Upper lobe of left lung (tissue), 6 donors: ENCODE measurements at regions not wholly inside any gene's neighbourhood (a gene's known extent, or its start where the extent isn't known, plus 50 kb on each side); places are given as distances from the start of the nearest gene placed in this dataset.

Experiments used
- ATAC-seq, 2 donors: fragments of 200-7000 bp; cut with Tn5 transposase; one replicate each; pipeline ENCODE4 v1.9.1; 2022; ENCODE audit warnings: mild to moderate bottlenecking in 2 of 2, moderate library complexity in 2 of 2; ENCODE audit not compliant: low FRiP score in 2 of 2
- DNase-seq, 2 donors: peaks; one replicate each; pipeline ENCODE4 v3.0.0-alpha.2; 2019 to 2020
- H3K27ac ChIP-seq, 4 donors: fragments of 200-600 bp; sonication (generic); one replicate each; pipeline ENCODE4 v1.5.1; 2016 to 2019
- H3K27me3 ChIP-seq, 4 donors: fragments of 200-600 bp; sonication (generic); one replicate each; pipeline ENCODE4 v1.5.1; 2017 to 2019
- H3K36me3 ChIP-seq, 4 donors: fragments of 200-600 bp; sonication (generic); one replicate each; pipeline ENCODE4 v1.5.1; 2016 to 2019
- H3K4me1 ChIP-seq, 4 donors: fragments of 200-600 bp; sonication (generic); one replicate each; pipeline ENCODE4 v1.5.1; 2018 to 2019
- H3K4me3 ChIP-seq, 4 donors: fragments of 200-600 bp; sonication (generic); one replicate each; pipeline ENCODE4 v1.5.1; 2017 to 2019; ENCODE audit warnings: mild to moderate bottlenecking in 2 of 4, moderate library complexity in 1 of 4
- H3K9me3 ChIP-seq, 4 donors: fragments of 200-600 bp; sonication (generic); one replicate each; pipeline ENCODE4 v1.5.1; 2018 to 2019
- EP300 ChIP-seq, 4 donors: sonication (generic); formaldehyde crosslinking; IDR thresholded peaks; one replicate each; pipeline ENCODE4 v1.5.1; 2017; ENCODE audit warnings: antibody characterized with exemption in 4 of 4, control low read depth in 2 of 4
- POLR2A ChIP-seq, 4 donors: fragments of 450-650 bp; IDR thresholded peaks; one replicate each; pipeline ENCODE4 v1.5.1; 2016 to 2017; ENCODE audit warnings: antibody characterized with exemption in 4 of 4, mild to moderate bottlenecking in 2 of 4
- POLR2AphosphoS5 ChIP-seq, 2 donors: sonication (generic); formaldehyde crosslinking; IDR thresholded peaks; one replicate each; pipeline ENCODE4 v1.5.1; 2017; ENCODE audit warnings: antibody characterized with exemption in 2 of 2
- WGBS, 2 donors: methylation state at CpG; one replicate each; pipeline ENCODE4 v1.1.5; 2017 to 2018; 5-methylcytosine and 5-hydroxymethylcytosine counted together
- TF ChIP-seq, protein P1 (sequence below), 6 experiments: fragments of 450-650 bp in 4 of 6; fragments of 200-600 bp in 2 of 6; sonication (generic) in 2 of 6; IDR thresholded peaks; one replicate each; pipeline ENCODE4 v1.5.1; 2016 to 2019; ENCODE audit warnings: antibody characterized with exemption in 6 of 6
- donor health status: DM: no; HTN: no; CAD: no; lungs with moderate emphysema.
- donor health status: DM: no; HTN: yes; CAD: no; lungs with severe emphysema.

- TF ChIP-seq POLR2A (IDR thresholded peaks at IDR 0.05) (no peak), POLR2AphosphoS5 (IDR thresholded peaks at IDR 0.05) (no peak), EP300 (IDR thresholded peaks at IDR 0.05) (no peak)
- TF ChIP-seq, protein P1, sequence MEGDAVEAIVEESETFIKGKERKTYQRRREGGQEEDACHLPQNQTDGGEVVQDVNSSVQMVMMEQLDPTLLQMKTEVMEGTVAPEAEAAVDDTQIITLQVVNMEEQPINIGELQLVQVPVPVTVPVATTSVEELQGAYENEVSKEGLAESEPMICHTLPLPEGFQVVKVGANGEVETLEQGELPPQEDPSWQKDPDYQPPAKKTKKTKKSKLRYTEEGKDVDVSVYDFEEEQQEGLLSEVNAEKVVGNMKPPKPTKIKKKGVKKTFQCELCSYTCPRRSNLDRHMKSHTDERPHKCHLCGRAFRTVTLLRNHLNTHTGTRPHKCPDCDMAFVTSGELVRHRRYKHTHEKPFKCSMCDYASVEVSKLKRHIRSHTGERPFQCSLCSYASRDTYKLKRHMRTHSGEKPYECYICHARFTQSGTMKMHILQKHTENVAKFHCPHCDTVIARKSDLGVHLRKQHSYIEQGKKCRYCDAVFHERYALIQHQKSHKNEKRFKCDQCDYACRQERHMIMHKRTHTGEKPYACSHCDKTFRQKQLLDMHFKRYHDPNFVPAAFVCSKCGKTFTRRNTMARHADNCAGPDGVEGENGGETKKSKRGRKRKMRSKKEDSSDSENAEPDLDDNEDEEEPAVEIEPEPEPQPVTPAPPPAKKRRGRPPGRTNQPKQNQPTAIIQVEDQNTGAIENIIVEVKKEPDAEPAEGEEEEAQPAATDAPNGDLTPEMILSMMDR (IDR thresholded peaks at IDR 0.05): no peak
- no peak overlapping the region for H3K27ac ChIP-seq
- WGBS, 2 donors: 94 to 96% methylated on average over 14 of the region's 14 CpGs
These were observed 232.7 kb upstream of the CDH4 start for GRCh38 chr20:61019322-61019721.

GRCh38 chr20:61023612-61024011 lies 228.4 kb upstream of the CDH4 start:
- ATAC-seq: no peak

More at GRCh38 chr20:61019322-61019721, 232.7 kb upstream of the CDH4 start:
- no peak overlapping the region for H3K4me3 ChIP-seq
- peak in 1 of 2 donors; percentile 12 for ATAC-seq
- H3K36me3 ChIP-seq: no peaks in the 10 kb centered on the region
- no peaks in the 10 kb centered on the region for H3K4me1 ChIP-seq
- no peaks in the 10 kb centered on the region for H3K9me3 ChIP-seq
- H3K27me3 ChIP-seq: no peaks in the 10 kb centered on the region
- DNase-seq: peak in 1 of 2 donors; percentile 43

DNA sequence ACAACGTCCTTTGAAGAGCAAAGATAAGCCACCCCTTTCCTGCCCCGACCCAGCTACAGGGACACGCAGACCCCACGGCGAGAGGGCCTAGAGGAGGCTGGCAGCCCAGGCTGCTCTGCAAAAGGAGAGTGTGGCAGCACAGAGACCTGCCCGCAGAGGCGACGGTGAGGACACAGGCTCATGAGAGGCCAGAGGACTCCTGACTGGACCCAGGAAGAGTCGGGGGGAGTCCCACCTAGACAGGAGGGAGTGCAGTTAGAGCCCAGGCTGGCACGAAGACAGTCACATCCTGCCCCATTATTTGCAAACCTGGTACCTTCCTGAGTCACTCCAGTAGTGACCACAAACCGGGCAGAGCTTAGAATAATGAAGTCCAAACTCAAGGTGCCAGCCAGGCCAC lies 227.7 kb upstream of the CDH4 start:
- WGBS, 2 donors: 80 to 85% methylated on average over 5 to 11 of the region's 11 CpGs
- H3K9me3 ChIP-seq: peaks cover 0 to 3% (median 0%) of the 10 kb centered on the region in 4 donors
- peak in 1 of 2 donors; percentile 22 for DNase-seq
- no peaks in the 10 kb centered on the region for H3K27me3 ChIP-seq
- H3K27ac ChIP-seq: no peak overlapping the region
- H3K4me1 ChIP-seq: no peaks in the 10 kb centered on the region
- no peaks in the 10 kb centered on the region for H3K36me3 ChIP-seq
- TF ChIP-seq EP300 (IDR thresholded peaks at IDR 0.05) (no peak), POLR2A (IDR thresholded peaks at IDR 0.05) (no peak), POLR2AphosphoS5 (IDR thresholded peaks at IDR 0.05) (no peak)
- TF ChIP-seq, protein P1 (IDR thresholded peaks at IDR 0.05): no peak
- ATAC-seq: no peak
- H3K4me3 ChIP-seq: no peak overlapping the region

More at GRCh38 chr20:61023612-61024011, 228.4 kb upstream of the CDH4 start:
- Histone ChIP-seq H3K4me1 (no peaks in the 10 kb centered on the region), H3K27me3 (no peaks in the 10 kb centered on the region), H3K27ac (no peak overlapping the region), H3K4me3 (no peak overlapping the region), H3K9me3 (peaks cover 0 to 3% (median 0%) of the 10 kb centered on the region in 4 donors), H3K36me3 (no peaks in the 10 kb centered on the region)
- DNase-seq: peak in 1 of 2 donors; percentile 57
- WGBS, 2 donors: 99% methylated on average over 10 of the region's 29 CpGs; no CpG with 5 or more reads in 1 of the 2 donors
- TF ChIP-seq, protein P1 (IDR thresholded peaks at IDR 0.05): no peak
- TF ChIP-seq EP300 (IDR thresholded peaks at IDR 0.05): no peak
- TF ChIP-seq POLR2A (IDR thresholded peaks at IDR 0.05): no peak
- TF ChIP-seq POLR2AphosphoS5 (IDR thresholded peaks at IDR 0.05): no peak

- peaks cover 0 to 3% (median 0%) of the 10 kb centered on the region in 4 donors for H3K9me3 ChIP-seq
- H3K27ac ChIP-seq: no peak overlapping the region
- no peak for DNase-seq
- no peaks in the 10 kb centered on the region for H3K4me1 ChIP-seq
- 83 to 87% methylated on average over 10 of the region's 10 CpGs for WGBS, 2 donors
- ATAC-seq: no peak
- H3K4me3 ChIP-seq: no peak overlapping the region
- TF ChIP-seq POLR2A (IDR thresholded peaks at IDR 0.05) (no peak), EP300 (IDR thresholded peaks at IDR 0.05) (no peak), POLR2AphosphoS5 (IDR thresholded peaks at IDR 0.05) (no peak)
- TF ChIP-seq, protein P1 (IDR thresholded peaks at IDR 0.05): no peak
- no peaks in the 10 kb centered on the region for H3K36me3 ChIP-seq
- H3K27me3 ChIP-seq: no peaks in the 10 kb centered on the region
These were observed 226.5 kb upstream of the CDH4 start for GRCh38 chr20:61025536-61025935.

GRCh38 chr20:61026173-61026572 lies 225.9 kb upstream of the CDH4 start:
- Histone ChIP-seq H3K4me3 (no peak overlapping the region), H3K27ac (no peak overlapping the region), H3K4me1 (no peaks in the 10 kb centered on the region), H3K27me3 (no peaks in the 10 kb centered on the region), H3K36me3 (no peaks in the 10 kb centered on the region), H3K9me3 (peaks cover 0 to 3% (median 0%) of the 10 kb centered on the region in 4 donors)
- TF ChIP-seq POLR2A (IDR thresholded peaks at IDR 0.05) (no peak), EP300 (IDR thresholded peaks at IDR 0.05) (no peak), POLR2AphosphoS5 (IDR thresholded peaks at IDR 0.05) (no peak)
- TF ChIP-seq, protein P1 (IDR thresholded peaks at IDR 0.05): no peak
- DNase-seq: no peak
- ATAC-seq: no peak
- WGBS, 2 donors: 96 to 98% methylated on average over 6 of the region's 6 CpGs
